ENCODE measurements at regions not wholly inside any gene's neighbourhood (a gene's known extent, or its start where the extent isn't known, plus 50 kb on each side); places are given as distances from the start of the nearest gene placed in this dataset.

DNA sequence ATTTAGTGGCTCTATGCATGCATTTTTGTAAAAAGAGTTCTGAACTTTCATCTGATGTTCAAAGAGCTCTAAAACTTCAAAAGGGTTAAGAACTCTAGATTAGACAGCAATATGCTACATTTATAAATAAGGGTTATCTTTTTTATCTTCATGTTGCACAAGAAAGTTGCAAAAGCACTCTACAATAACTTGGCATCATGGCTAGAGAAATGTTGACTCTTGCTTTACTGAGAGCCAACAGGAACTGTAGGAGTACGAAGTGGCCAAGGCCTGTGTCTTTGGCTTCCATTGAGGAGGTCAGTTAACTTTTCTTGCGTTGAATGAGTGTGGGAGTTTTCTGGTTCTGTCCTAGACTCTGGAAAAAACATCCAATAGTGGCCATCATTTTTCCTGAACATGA is 516.9 kb downstream of the TFAP2B start:
- H3K27me3 Mint-ChIP-seq = no peaks in the 10 kb centered on the region
- no peaks in the 10 kb centered on the region for H3K36me3 Mint-ChIP-seq
- no peaks in the 10 kb centered on the region for H3K4me1 Mint-ChIP-seq (ENCODE audit: low read depth)
- H3K9me3 Mint-ChIP-seq (ENCODE audit: low read depth) = peaks cover 5% of the 10 kb centered on the region
- H3K4me3 Mint-ChIP-seq = no peak overlapping the region
- H3K27ac Mint-ChIP-seq = no peak overlapping the region

DNA sequence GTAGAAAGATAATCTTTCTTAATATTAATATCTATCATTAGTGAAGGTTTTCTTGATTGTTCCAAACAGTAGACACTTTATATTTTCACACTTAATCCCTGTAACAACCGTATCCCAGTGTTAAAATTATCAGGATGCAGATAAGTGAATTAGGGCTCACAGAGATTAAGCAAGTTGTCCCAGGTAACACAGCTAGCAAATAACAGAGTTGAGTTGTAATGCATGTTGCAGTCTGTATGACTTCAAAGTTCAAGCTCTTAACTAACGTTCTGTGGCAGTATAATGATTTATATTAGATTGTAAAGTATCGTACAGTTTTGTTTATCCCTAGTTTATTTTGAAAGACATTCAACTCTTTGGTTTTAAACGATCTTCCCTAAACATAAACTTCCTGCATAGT is 517.5 kb downstream of the TFAP2B start:
- H3K27ac Mint-ChIP-seq = no peak overlapping the region
- H3K27me3 Mint-ChIP-seq = no peaks in the 10 kb centered on the region
- H3K4me3 Mint-ChIP-seq = no peak overlapping the region
- H3K36me3 Mint-ChIP-seq = no peaks in the 10 kb centered on the region
- no peaks in the 10 kb centered on the region for H3K4me1 Mint-ChIP-seq (ENCODE audit: low read depth)
- peaks cover 5% of the 10 kb centered on the region for H3K9me3 Mint-ChIP-seq (ENCODE audit: low read depth)

DNA sequence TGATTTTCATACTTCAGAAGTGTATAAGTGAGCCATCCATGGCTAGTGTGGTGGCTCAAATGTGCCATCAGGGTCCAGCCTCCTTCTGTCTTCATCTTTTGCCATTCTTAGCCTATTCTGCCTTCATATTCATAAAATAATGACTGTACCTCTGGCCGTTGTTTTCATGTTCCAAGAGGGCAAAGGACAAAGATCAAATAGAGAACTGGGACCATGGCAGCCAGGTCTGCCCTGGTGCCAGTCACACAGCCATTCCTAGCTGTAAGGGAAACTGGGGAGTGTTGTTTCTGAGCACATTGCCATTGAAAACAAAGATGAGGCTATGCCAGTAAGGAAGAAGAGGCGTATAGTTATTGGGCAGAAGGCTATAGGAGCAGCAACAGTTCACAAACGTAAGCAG is 518.6 kb downstream of the TFAP2B start:
- H3K4me3 Mint-ChIP-seq = no peak overlapping the region
- no peaks in the 10 kb centered on the region for H3K27me3 Mint-ChIP-seq
- H3K36me3 Mint-ChIP-seq = no peaks in the 10 kb centered on the region
- H3K4me1 Mint-ChIP-seq (ENCODE audit: low read depth) = no peaks in the 10 kb centered on the region
- H3K9me3 Mint-ChIP-seq (ENCODE audit: low read depth) = peaks cover under 1% of the 10 kb centered on the region
- H3K27ac Mint-ChIP-seq = no peak overlapping the region

DNA sequence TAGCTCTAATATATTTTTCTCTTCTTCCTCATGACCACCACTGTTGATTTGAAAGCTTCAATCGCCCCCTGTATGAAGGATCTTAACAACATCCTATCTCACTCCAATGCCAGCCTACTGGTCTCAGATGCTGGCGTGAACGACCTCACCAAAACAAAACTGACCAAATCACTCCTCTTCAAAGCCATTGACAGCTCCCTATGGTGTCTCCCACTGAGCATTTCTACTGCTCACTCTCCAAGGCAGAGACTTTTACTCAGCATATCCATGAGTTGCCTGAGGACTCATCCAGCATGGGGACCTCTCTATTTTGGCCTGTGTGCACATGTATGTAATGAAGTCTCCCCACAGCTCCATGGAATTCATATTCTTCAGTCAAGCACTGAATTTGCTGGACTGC is 520.4 kb downstream of the TFAP2B start:
- no peaks in the 10 kb centered on the region for H3K36me3 Mint-ChIP-seq
- H3K27me3 Mint-ChIP-seq = no peaks in the 10 kb centered on the region
- no peaks in the 10 kb centered on the region for H3K9me3 Mint-ChIP-seq (ENCODE audit: low read depth)
- H3K27ac Mint-ChIP-seq = no peak overlapping the region
- H3K4me3 Mint-ChIP-seq = no peak overlapping the region
- H3K4me1 Mint-ChIP-seq (ENCODE audit: low read depth) = no peaks in the 10 kb centered on the region

DNA sequence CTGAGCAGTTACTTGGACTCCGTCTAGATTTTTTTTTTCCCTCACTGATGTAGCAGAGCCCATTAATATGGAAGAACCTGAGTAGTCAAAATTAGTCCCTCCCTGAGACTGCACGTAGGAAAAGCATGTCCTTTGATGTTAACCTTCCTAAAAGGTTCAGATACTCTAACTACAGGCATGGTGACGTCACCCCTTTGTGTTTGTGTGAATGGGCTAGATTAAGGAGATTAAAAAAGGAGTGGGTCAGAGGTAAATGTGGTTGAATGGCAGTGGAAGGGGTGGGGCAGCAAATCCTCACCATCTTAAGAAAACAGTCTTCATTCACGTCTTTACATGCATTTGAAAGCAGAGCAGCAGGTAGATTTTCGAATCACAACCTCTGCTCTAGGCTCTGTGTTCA is 521.1 kb downstream of the TFAP2B start:
- no peaks in the 10 kb centered on the region for H3K27me3 Mint-ChIP-seq
- H3K4me3 Mint-ChIP-seq = no peak overlapping the region
- no peaks in the 10 kb centered on the region for H3K36me3 Mint-ChIP-seq
- H3K27ac Mint-ChIP-seq = no peak overlapping the region
- no peaks in the 10 kb centered on the region for H3K4me1 Mint-ChIP-seq (ENCODE audit: low read depth)
- no peaks in the 10 kb centered on the region for H3K9me3 Mint-ChIP-seq (ENCODE audit: low read depth)

DNA sequence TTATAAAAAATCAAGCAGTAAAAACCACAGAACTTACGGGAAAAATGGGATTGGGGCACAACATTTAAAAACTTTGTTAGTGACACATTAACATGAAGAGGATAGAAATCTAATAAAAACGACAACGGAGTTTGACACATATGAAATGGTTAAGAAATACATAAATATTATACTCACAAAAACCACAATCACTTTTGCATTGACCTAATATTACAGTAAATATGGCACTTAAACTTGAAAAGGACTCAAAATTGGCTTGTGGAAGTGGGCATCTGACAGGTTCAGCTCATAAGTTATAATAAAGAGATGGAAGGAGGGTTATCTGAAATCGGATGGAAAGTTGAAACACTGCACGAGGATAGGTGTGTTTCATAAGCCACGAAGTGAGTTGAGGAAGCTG is 523.7 kb downstream of the TFAP2B start:
- H3K27ac Mint-ChIP-seq = no peak overlapping the region
- no peaks in the 10 kb centered on the region for H3K27me3 Mint-ChIP-seq
- H3K9me3 Mint-ChIP-seq (ENCODE audit: low read depth) = no peaks in the 10 kb centered on the region
- H3K36me3 Mint-ChIP-seq = no peaks in the 10 kb centered on the region
- H3K4me1 Mint-ChIP-seq (ENCODE audit: low read depth) = no peaks in the 10 kb centered on the region
- H3K4me3 Mint-ChIP-seq = no peak overlapping the region

DNA sequence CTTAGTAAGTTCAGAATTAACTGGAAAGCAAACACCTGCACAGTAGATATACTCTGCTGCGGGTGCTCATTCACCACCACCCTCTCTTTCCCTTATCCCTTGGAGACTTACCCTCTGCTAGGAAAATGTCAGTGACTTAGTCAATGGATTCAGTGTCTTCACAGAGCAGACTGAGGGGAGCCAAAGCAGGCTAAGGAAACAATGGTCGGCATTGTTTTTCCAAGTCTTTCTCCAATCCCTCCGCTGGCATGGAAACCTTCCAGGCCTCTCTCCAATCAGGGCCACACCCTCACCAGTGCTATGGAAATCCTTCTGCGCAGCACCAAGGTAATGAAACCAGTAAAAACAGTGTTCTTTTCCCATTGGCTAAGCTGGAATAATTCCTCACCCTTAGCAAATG is 531.2 kb downstream of the TFAP2B start:
- H3K4me1 Mint-ChIP-seq (ENCODE audit: low read depth) = no peaks in the 10 kb centered on the region
- no peaks in the 10 kb centered on the region for H3K27me3 Mint-ChIP-seq
- no peaks in the 10 kb centered on the region for H3K36me3 Mint-ChIP-seq
- H3K27ac Mint-ChIP-seq = no peak overlapping the region
- no peak overlapping the region for H3K4me3 Mint-ChIP-seq
- no peaks in the 10 kb centered on the region for H3K9me3 Mint-ChIP-seq (ENCODE audit: low read depth)

DNA sequence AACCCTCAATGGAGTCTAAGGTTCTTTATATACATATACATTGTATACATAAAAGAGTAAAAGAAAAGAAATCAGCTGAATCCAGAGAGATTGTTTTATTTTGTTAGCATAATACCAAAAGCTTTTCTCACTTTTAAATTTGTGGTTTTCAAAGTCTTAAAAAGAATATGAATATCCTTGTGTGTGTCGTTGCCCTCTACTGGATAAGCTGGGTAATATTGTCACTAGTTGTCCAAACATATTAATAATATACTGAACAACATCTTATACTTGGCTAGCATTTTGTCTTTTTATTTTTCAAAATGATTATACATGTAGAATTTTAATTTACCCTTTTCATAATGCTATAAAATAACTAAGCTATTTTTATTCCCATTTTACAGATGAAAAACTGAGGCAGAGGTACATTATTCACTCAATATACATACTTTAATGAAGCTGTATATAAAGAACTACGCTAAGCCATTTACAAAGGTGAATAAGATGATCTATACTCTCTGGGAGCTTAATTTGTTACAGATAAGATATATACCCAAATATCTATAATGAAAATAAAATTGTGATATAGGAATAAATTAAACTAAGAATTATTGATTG is 531.7 kb downstream of the TFAP2B start:
- no peaks in the 10 kb centered on the region for H3K9me3 Mint-ChIP-seq (ENCODE audit: low read depth)
- H3K27me3 Mint-ChIP-seq = no peaks in the 10 kb centered on the region
- H3K4me3 Mint-ChIP-seq = no peak overlapping the region
- H3K27ac Mint-ChIP-seq = no peak overlapping the region
- no peaks in the 10 kb centered on the region for H3K4me1 Mint-ChIP-seq (ENCODE audit: low read depth)
- H3K36me3 Mint-ChIP-seq = no peaks in the 10 kb centered on the region

DNA sequence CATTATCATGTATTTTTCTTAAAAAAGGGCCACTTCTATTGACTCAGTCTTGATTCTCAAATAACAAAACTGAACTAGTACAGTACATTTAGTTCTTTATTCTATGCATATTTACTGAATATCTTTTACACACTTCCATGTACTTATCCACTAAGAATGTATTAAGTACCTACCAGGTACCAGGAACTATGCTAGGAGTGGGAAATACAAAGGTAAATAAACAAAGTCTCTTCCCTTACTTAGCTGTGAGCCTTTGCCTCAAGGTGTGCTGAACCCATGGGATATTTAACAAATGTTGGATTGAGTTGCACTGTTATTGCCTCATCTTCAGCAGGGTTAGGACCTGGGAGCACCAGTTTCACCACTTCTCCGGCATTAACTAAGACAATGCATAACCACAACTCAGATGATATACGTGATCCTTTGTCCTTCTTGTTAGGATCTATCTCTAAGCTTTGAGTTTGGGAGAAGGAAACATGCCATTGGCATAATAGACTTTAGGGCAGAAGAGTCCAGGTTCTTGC is 533.9 kb downstream of the TFAP2B start:
- Mint-ChIP-seq H3K9me3 (ENCODE audit: low read depth) (no peaks in the 10 kb centered on the region), H3K4me1 (ENCODE audit: low read depth) (no peaks in the 10 kb centered on the region), H3K36me3 (no peaks in the 10 kb centered on the region), H3K27ac (peak overlapping the region; percentile 18), H3K4me3 (no peak overlapping the region), H3K27me3 (no peaks in the 10 kb centered on the region)

DNA sequence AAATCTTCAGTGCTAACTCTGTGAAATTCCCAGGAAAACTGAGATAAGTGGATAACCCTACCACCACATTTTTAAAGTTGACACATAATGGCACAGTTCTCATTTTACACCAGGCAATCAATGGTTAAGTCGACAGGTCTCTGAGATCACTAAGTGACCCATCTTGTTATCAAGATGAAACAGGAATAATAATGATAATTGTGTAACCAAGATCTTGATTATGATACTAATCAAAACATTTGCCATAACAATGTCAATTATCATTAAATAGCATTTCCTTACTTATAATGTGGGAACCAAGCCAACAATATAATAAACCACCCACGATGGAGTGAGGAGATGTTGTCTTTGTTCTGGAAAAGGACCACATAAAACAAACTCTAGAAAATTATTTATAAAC is 541.6 kb downstream of the TFAP2B start:
- no peaks in the 10 kb centered on the region for H3K27me3 Mint-ChIP-seq
- H3K9me3 Mint-ChIP-seq (ENCODE audit: low read depth) = no peaks in the 10 kb centered on the region
- no peak overlapping the region for H3K27ac Mint-ChIP-seq
- H3K4me1 Mint-ChIP-seq (ENCODE audit: low read depth) = no peaks in the 10 kb centered on the region
- no peaks in the 10 kb centered on the region for H3K36me3 Mint-ChIP-seq
- no peak overlapping the region for H3K4me3 Mint-ChIP-seq

DNA sequence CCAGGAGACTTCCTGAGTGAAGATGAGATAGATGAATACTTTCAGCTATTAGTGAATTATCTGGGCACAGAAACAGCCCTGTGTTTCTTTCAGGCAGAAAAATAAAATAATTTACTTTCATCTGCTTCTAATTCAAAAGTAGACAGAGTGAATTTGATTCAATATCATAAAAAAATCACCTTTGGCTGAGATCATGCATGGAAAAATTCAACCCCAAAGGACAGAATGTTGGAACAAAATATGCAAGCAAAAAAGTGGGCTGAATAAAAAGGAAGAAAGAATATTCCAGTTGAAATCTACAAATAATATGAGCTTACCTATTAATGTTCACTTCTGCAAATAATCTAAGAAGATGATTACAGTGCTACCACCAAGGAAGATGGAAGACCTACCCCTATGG is 546.9 kb downstream of the TFAP2B start:
- no peaks in the 10 kb centered on the region for H3K4me1 Mint-ChIP-seq (ENCODE audit: low read depth)
- no peaks in the 10 kb centered on the region for H3K36me3 Mint-ChIP-seq
- no peak overlapping the region for H3K27ac Mint-ChIP-seq
- H3K4me3 Mint-ChIP-seq = no peak overlapping the region
- no peaks in the 10 kb centered on the region for H3K9me3 Mint-ChIP-seq (ENCODE audit: low read depth)
- no peaks in the 10 kb centered on the region for H3K27me3 Mint-ChIP-seq

DNA sequence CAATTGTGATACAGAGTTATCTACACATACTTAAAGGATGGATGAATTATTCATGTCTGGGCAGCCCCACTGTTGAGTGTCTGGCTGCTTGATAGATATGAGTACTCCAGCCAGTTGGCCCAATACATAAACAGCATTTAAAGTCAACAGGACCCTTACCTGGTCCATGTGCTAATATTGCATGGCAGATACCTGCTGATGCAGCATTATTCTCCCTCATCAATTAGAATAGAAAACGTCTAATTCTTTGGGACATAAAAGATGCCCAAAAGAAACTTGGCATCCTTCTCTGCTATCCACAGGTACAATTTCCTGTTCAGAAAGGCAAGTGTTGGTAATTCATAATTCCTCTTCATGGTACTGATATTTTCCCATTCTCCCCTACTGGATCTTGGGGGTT is 550.8 kb downstream of the TFAP2B start:
- Mint-ChIP-seq H3K27ac (no peak overlapping the region), H3K36me3 (no peaks in the 10 kb centered on the region), H3K9me3 (ENCODE audit: low read depth) (no peaks in the 10 kb centered on the region), H3K27me3 (no peaks in the 10 kb centered on the region), H3K4me1 (ENCODE audit: low read depth) (no peaks in the 10 kb centered on the region), H3K4me3 (no peak overlapping the region)

DNA sequence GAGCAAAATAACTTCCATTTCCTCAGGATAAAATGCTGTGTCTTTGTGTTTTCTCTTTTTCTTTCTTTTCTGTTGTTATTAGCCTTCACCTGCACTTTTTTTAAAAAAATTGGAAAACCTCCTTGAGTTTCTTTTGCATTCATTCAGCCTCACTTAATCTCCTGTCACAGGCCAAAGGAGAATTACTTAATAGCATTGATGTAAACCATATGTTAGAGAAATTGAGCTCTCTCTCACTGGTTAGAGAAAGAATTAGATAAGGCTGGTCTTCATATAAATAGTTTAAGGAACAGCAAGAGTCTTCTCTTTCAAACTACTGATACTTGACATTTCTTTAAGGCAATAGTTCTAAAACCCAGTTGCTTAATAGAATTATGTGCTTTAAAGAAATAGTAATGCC is 564.2 kb downstream of the TFAP2B start:
- no peaks in the 10 kb centered on the region for H3K27me3 Mint-ChIP-seq
- H3K4me1 Mint-ChIP-seq (ENCODE audit: low read depth) = no peaks in the 10 kb centered on the region
- no peak overlapping the region for H3K4me3 Mint-ChIP-seq
- no peak overlapping the region for H3K27ac Mint-ChIP-seq
- H3K9me3 Mint-ChIP-seq (ENCODE audit: low read depth) = peaks cover 8% of the 10 kb centered on the region
- no peaks in the 10 kb centered on the region for H3K36me3 Mint-ChIP-seq

DNA sequence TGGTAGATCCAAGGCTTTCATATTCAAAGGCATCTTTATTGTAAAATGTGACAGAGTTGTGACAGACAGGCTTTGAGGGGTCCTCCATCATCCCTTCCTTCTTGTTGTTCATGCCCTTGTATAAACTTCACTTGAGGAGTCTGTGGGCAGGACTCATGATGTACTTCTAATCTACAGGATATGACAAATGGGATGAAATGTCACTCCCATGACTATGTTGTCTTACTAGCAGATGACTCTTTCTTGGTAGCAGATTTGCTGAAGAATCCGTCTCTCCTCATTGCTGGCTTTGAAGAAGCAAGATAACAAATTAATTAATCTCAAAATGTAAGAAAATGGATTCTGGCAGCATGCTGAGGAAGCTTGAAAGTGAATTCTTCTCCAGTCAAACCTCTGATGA is 566.1 kb downstream of the TFAP2B start:
- H3K4me1 Mint-ChIP-seq (ENCODE audit: low read depth) = no peaks in the 10 kb centered on the region

DNA sequence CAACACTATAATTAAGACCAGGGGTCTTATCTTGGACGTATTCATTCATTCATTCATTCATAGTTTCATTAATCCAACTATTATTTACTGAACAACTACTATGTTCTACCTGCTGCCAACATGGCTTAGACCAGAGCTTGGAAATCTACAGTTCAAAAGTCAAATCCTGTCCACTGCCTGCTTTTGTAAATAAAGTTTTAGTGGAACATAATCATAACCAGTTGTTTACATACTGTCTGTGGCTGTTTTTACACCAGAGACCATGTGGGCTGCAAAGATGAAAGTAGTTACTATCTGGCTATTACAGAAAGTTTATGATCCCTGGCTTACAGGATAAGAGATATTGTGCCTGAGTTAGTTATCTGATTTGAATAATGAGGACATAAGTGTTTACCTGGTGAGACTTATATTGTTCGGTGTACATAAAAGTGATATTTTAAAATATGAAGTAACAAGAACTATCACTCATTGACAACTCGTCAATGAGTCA is 567.7 kb downstream of the TFAP2B start:
- Mint-ChIP-seq H3K27ac (no peak overlapping the region), H3K36me3 (no peaks in the 10 kb centered on the region), H3K27me3 (no peaks in the 10 kb centered on the region), H3K4me1 (ENCODE audit: low read depth) (no peaks in the 10 kb centered on the region), H3K9me3 (ENCODE audit: low read depth) (no peaks in the 10 kb centered on the region), H3K4me3 (no peak overlapping the region)

More for the DNA sequence above, 566.1 kb downstream of the TFAP2B start:
- no peak overlapping the region for H3K27ac Mint-ChIP-seq
- H3K4me3 Mint-ChIP-seq = no peak overlapping the region
- no peaks in the 10 kb centered on the region for H3K36me3 Mint-ChIP-seq
- H3K9me3 Mint-ChIP-seq (ENCODE audit: low read depth) = no peaks in the 10 kb centered on the region
- no peaks in the 10 kb centered on the region for H3K27me3 Mint-ChIP-seq

DNA sequence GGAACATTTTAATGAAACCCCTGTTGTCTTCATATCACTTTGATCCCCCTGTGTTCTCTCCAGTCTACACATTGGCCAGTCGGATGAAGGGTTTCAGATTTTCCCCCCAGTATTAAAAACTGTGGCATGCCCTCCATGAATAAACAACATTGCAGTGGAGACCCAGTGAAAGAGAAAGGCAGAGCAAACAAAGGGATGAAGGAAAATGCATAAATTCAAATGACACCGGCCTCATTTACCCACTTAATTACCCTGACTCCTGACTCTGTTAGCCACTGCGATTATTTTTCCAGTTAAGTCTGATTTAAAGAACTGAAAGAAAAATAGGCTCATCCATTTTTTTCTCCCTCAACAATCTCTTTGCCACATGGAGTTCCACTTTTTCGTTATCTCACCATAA is 569.2 kb downstream of the TFAP2B start:
- Mint-ChIP-seq H3K4me3 (no peak overlapping the region), H3K36me3 (no peaks in the 10 kb centered on the region), H3K9me3 (ENCODE audit: low read depth) (peaks cover 10% of the 10 kb centered on the region), H3K27me3 (no peaks in the 10 kb centered on the region), H3K4me1 (ENCODE audit: low read depth) (no peaks in the 10 kb centered on the region), H3K27ac (no peak overlapping the region)

Measured in activated naive CD8-positive, alpha-beta T cell (primary cell).